GM21619 (cell line): ENCODE measurements at regions not wholly inside any gene's neighbourhood (a gene's known extent, or its start where the extent isn't known, plus 50 kb on each side); places are given as distances from the start of the nearest gene placed in this dataset.

ENCODE experiments used
- ATAC-seq: cut with Tn5 transposase; IDR thresholded peaks from one replicate; pipeline ENCODE4 v1.9.1; 2021; ENCODE audit not compliant: unreplicated experiment

- no peak for ATAC-seq
These were observed 1276.3 kb upstream of the AUTS2 start for GRCh38 chr7:68321776-68322496.

- no peak for ATAC-seq
These were observed 1273.7 kb upstream of the AUTS2 start for GRCh38 chr7:68324621-68325020.

GRCh38 chr7:68334216-68334615, 1264.1 kb upstream of the AUTS2 start:
- ATAC-seq = no peak

GRCh38 chr7:68334636-68335272, 1263.5 kb upstream of the AUTS2 start:
- no peak for ATAC-seq

- no peak for ATAC-seq
These were observed 1261.7 kb upstream of the AUTS2 start for GRCh38 chr7:68336594-68336993.

GRCh38 chr7:68348401-68348800, 1249.9 kb upstream of the AUTS2 start:
- ATAC-seq = no peak

- ATAC-seq = no peak
These were observed 1235.3 kb upstream of the AUTS2 start for GRCh38 chr7:68362745-68363518.

GRCh38 chr7:68364886-68365625, 1233.2 kb upstream of the AUTS2 start:
- ATAC-seq = no peak

GRCh38 chr7:68371985-68372384, 1226.3 kb upstream of the AUTS2 start:
- ATAC-seq = no peak

GRCh38 chr7:68376131-68376661, 1222.1 kb upstream of the AUTS2 start:
- no peak for ATAC-seq

GRCh38 chr7:68381731-68382130, 1216.5 kb upstream of the AUTS2 start:
- ATAC-seq = no peak

GRCh38 chr7:68384581-68384980, 1213.7 kb upstream of the AUTS2 start:
- no peak for ATAC-seq

- no peak for ATAC-seq
These were observed 1205.2 kb upstream of the AUTS2 start for GRCh38 chr7:68393051-68393450.

GRCh38 chr7:68394131-68394530, 1204.1 kb upstream of the AUTS2 start:
- ATAC-seq = no peak

GRCh38 chr7:68399991-68400590, 1198.2 kb upstream of the AUTS2 start:
- no peak for ATAC-seq

- ATAC-seq = no peak
These were observed 1197.5 kb upstream of the AUTS2 start for GRCh38 chr7:68400783-68401182.

- ATAC-seq = no peak
These were observed 1197.0 kb upstream of the AUTS2 start for GRCh38 chr7:68401313-68401712.

- ATAC-seq = no peak
These were observed 1191.8 kb upstream of the AUTS2 start for GRCh38 chr7:68406480-68406879.

- ATAC-seq = no peak
These were observed 1190.8 kb upstream of the AUTS2 start for GRCh38 chr7:68407460-68407859.

- no peak for ATAC-seq
These were observed 1189.4 kb upstream of the AUTS2 start for GRCh38 chr7:68408873-68409272.

- ATAC-seq = no peak
These were observed 1188.4 kb upstream of the AUTS2 start for GRCh38 chr7:68409851-68410250.
